Activated T-cell treated with anti-CD3 and anti-CD28 coated beads for 4 hours (primary cell): ENCODE measurements at regions not wholly inside any gene's neighbourhood (a gene's known extent, or its start where the extent isn't known, plus 50 kb on each side); places are given as distances from the start of the nearest gene placed in this dataset.

Source experiments
- DNase-seq: peaks from one replicate; pipeline ENCODE4 v3.0.0-alpha.2; 2020

GRCh38 chr15:98390946-98391530 is 257.3 kb upstream of the IGF1R start:
- no peak for DNase-seq

DNA sequence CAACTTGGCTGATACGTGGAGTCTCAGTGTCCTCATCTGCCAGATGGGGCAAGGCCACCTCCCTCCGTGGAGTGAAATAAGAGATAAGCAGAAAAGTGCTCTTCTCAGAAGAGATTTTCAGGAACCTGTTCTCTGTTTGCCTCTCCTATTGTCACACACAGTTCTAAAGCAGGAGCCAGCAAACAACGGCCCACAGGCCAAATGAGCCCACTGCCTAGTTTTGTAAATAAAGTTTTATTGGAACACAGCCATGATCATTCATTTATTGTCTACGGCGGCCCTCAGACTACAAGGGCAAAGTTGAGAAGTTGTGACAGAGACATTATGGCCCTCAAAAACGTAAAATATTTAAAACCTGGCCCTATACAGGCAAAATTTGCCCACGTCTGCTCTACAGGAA is 256.8 kb upstream of the IGF1R start:
- DNase-seq = no peak

- DNase-seq = no peak
Observed at GRCh38 chr15:98393471-98393870, 254.9 kb upstream of the IGF1R start.

GRCh38 chr15:98394546-98394945 is 253.8 kb upstream of the IGF1R start:
- DNase-seq = no peak

- DNase-seq = no peak
Observed at GRCh38 chr15:98395974-98396610, 252.2 kb upstream of the IGF1R start.

DNA sequence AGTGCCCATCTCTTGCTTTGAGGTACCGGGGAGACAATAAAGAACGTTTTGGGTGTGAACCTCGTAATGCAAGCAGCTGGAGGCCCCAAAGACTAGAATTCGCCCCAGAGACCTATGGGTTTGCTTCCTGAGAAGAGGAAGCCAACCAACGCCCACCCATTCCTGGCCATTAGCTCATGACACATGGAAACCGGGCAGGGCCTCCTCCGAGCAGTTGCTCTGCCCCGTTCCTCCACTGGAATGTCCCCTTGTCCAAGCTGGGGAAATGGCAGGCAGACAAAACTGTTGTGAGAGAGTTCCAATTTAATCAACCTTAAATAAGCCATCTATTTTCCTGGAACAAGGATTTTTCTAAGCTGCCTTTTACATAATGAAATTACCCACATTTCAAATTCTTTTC is 250.9 kb upstream of the IGF1R start:
- DNase-seq = no peak

DNA sequence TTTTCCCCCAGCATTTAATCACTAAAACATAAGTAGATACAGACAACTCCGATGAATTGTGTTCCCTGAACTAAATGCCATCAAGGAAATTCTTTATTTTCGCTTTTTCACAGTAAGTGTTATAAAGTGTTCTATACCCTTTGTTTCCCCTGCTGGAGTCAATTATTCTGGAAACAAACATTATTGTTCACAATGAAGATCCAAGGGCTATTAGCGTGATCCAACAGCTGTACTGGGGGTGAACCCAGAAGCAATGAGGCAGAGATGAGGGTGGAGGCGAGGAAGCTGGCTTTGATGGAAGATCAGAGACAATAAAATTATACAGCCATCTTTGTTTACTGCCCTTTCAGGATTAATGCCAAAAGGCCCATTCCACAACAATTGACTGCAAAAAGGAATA is 250.3 kb upstream of the IGF1R start:
- no peak for DNase-seq

GRCh38 chr15:98398886-98399285 is 249.5 kb upstream of the IGF1R start:
- DNase-seq = no peak

- DNase-seq = no peak
Observed at GRCh38 chr15:98400120-98400519, 248.2 kb upstream of the IGF1R start.

- DNase-seq = no peak
Observed at GRCh38 chr15:98401029-98401428, 247.3 kb upstream of the IGF1R start.

- DNase-seq = no peak
Observed at GRCh38 chr15:98402486-98402885, 245.9 kb upstream of the IGF1R start.

GRCh38 chr15:98403169-98403568 is 245.2 kb upstream of the IGF1R start:
- no peak for DNase-seq

- no peak for DNase-seq
Observed at GRCh38 chr15:98403569-98403968, 244.8 kb upstream of the IGF1R start.

GRCh38 chr15:98405013-98405412 is 243.3 kb upstream of the IGF1R start:
- no peak for DNase-seq

DNA sequence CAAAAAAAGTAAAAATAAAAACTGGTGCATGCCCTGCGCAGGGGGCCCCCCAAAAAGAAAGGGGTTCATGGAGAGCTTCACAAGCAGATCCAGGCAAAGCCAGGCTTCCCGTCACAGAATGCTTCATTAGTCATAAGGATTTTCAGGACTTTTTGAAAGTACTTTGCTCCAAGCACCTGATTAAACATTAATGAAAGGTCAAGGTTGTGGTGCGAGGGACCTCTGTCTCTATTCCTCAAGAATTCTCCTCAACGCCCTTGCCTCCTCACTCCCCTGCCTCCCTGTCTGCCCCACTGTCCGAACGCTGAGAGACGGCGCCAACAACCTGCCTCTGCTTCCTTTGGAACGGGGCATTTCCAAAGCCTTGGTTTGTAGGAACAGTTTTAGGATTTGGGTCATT is 240.1 kb upstream of the IGF1R start:
- DNase-seq = no peak

DNA sequence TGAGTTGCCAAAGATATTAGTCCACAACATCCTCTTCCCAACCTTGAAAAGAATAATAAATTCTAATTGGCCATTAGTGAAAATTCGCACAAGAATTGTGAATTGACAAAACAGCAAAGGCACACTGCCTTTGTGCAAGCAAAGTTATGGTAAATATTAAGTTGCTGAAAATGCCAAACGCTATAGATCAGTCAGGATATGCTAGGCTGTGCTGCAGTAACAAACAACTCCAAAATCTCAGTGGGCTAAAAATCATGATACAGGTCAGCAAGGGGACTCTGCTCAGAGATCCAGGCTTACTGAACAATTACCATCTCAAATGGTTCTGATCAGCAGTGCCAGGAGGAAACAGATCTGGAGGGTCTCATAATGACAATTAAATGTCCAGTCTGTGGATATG is 238.0 kb upstream of the IGF1R start:
- DNase-seq = no peak

- no peak for DNase-seq
Observed at GRCh38 chr15:98412852-98413251, 235.5 kb upstream of the IGF1R start.

DNA sequence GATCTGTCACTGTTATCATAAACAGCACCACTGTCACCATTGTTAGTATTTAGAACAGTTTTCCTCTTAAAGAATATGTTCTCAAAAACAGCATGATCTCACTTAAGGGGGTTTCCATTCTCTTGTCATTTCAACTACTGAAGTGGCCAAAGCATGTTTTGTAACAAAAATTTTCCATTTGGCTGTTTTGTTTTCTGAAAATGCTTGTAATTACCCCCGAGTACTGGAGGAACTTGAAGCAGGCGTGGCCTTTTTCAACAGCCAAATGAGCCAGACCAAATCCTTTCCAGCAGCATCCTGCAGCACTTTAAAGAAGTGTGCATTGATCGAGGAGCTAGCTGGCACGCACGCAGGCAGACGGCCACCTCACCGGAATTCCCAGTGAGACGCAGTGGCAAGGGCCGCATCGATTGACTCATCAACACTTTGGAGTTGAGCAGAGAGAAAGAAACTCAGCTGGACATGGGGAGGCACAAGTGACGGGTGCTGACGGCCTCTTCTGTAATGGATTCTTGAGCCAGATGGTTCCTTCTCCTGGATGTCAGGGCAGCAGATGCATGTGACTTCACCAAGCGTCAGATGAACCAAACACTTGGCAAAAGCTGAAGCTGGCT is 234.3 kb upstream of the IGF1R start:
- no peak for DNase-seq

DNA sequence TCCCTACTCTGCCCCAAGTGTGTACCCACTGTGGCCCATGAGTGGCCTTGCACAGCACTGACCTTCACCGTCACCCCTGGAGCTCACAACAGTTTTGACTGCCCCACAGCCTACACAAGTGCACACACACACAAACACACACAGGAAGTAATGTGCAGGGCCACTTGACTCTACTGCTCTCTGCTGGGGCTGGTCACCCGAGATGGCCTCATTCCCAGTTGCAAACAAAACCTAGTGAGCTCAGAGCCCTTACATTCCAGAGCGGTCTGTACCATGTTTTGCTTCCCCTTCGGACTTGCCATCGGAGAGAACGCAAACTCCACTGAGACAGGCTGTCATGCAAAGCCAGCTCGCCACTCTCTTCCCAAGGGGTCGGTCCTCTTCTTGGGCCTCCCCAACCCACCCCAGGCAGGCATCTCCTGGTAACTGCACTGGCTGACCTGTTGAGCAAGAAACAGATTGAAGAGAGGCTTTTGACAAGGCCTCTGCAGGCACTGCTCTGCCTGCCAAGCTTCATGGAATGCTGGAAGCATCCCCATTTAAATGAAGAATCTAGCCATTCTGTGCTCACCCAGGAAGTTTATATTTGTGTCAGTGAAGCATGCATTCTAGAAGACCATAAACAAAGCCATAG is 232.0 kb upstream of the IGF1R start:
- no peak for DNase-seq

- DNase-seq = no peak
Observed at GRCh38 chr15:98417346-98417745, 231.0 kb upstream of the IGF1R start.

- DNase-seq = no peak
Observed at GRCh38 chr15:98418122-98418521, 230.2 kb upstream of the IGF1R start.

DNA sequence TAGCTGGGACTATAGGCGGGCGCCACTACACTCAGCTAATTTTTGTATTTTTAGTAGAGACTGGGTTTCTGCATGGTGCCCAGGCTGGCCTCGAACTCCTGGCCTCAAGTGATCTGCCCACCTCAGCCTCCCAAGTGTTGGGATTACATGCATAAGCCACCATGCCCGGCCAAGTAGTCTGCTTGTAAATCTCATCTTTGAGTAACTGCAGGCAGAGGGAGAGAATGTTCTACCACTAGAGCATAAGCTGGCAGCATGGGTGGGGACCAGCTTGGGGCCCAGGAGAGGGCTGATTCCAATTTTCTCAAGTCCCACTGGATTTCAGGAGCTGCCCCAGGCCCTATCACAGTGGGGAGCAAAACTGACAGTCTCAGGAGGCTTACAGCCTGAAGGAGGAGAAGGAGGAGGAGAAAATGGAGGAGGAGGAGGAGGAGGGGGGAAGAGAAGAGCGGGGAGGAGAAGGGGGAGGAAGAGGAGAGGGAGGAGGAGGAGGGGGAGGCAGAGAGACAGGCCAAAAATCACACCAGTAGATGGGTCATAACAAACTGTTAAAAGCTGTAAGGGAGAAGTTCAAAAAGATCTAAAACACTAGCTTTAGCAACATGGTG is 229.1 kb upstream of the IGF1R start:
- no peak for DNase-seq

DNA sequence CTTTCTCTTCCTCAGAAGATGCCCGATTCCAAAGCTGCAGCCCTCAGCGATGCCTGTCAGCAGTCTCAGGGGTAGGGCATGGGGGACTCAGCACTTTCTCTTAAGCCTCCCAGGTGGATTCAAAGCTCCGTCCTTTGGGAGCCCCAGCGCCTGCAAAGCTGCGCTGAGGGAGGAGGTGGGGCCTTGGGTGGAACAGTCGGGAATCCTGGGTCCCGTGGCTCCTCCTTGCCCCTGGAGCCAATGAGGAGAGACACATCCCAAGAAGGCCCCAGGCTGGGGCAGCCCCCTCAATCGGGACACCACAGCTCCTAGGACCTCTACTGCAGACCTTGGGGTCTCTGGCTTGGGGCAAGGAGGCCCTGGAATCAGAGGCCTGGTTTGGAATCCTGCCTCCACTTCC is 227.5 kb upstream of the IGF1R start:
- no peak for DNase-seq
